IMR-90 (cell line): ENCODE measurements at regions not wholly inside any gene's neighbourhood (a gene's known extent, or its start where the extent isn't known, plus 50 kb on each side); places are given as distances from the start of the nearest gene placed in this dataset.

Experiments used
- ATAC-seq: fragments of 200-7000 bp; cut with Tn5 transposase; 2 replicates; pipeline ENCODE4 v1.9.1; 2020; ENCODE audit warnings: low read depth, mild to moderate bottlenecking, moderate library complexity
- BruUV-seq: library from RNA; stranded (reverse); fragments of 400-500 nt; replicated peaks from 2 replicates; lab custom pipeline; 2021; lab: Mats Ljungman, UMichigan
- CTCF ChIA-PET: fragments of 300-600 bp; formaldehyde crosslinking; extraction: SDS; loops from one replicate; lab custom pipeline; 2021; ENCODE audit warnings: antibody characterized with exemption; lab: Yijun Ruan, JAX
- POLR2A ChIA-PET: fragments of 300-600 bp; sonication (Branson Sonifier 250); formaldehyde crosslinking; loops from one replicate; lab custom pipeline; 2022; ENCODE audit warnings: antibody characterized with exemption; ENCODE audit not compliant: unreplicated experiment; lab: Charles Lee
- DNase-seq: peaks from one replicate; pipeline ENCODE4 v3.0.0; 2013
- H2AFZ ChIP-seq: replicated peaks from 2 replicates; pipeline ENCODE3; 2013; ENCODE audit warnings: low read length, mild to moderate bottlenecking; ENCODE audit not compliant: poor library complexity
- H2AK5ac ChIP-seq: 2 replicates; pipeline ENCODE4 v1.6.1; 2013; ENCODE audit warnings: low read depth, low read length, inconsistent platforms
- H2AK9ac ChIP-seq: replicated peaks from 2 replicates; pipeline ENCODE3; 2013; ENCODE audit warnings: mild to moderate bottlenecking, low read depth, low read length, moderate library complexity; ENCODE audit not compliant: poor library complexity
- H2BK120ac ChIP-seq: 2 replicates; pipeline ENCODE4 v1.6.1; 2013; ENCODE audit warnings: low read depth, low read length, inconsistent platforms
- H2BK15ac ChIP-seq: 3 replicates; pipeline ENCODE4 v1.6.1; 2013; ENCODE audit warnings: low read depth, low read length, inconsistent platforms
- H2BK20ac ChIP-seq: 2 replicates; pipeline ENCODE4 v1.6.1; 2013; ENCODE audit warnings: low read depth, mild to moderate bottlenecking, inconsistent platforms, low read length, moderate library complexity
- H2BK5ac ChIP-seq: 2 replicates; pipeline ENCODE4 v1.6.1; 2013; ENCODE audit warnings: mild to moderate bottlenecking, low read depth, low read length, inconsistent platforms; ENCODE audit not compliant: poor library complexity, severe bottlenecking
- H3K14ac ChIP-seq: replicated peaks from 2 replicates; pipeline ENCODE4 v1.6.1; 2013; ENCODE audit warnings: low read depth, low read length, inconsistent platforms
- H3K18ac ChIP-seq: 2 replicates; pipeline ENCODE4 v1.6.1; 2013; ENCODE audit warnings: low read depth, low read length, control low read depth
- H3K23ac ChIP-seq: 2 replicates; pipeline ENCODE4 v1.6.1; 2013; ENCODE audit warnings: low read depth, low read length, inconsistent platforms
- H3K27ac ChIP-seq: 2 replicates; pipeline ENCODE4 v1.5.1; 2013; ENCODE audit warnings: mild to moderate bottlenecking, control low read depth, low read length; ENCODE audit not compliant: insufficient read depth
- H3K27me3 ChIP-seq: 2 replicates; pipeline ENCODE4 v1.6.1; 2013; ENCODE audit warnings: low read length; ENCODE audit not compliant: control insufficient read depth, insufficient read depth
- H3K36me3 ChIP-seq: 2 replicates; pipeline ENCODE4 v1.6.1; 2013; ENCODE audit warnings: low read length, mixed read lengths; ENCODE audit not compliant: control insufficient read depth, insufficient read depth
- H3K4ac ChIP-seq: 2 replicates; pipeline ENCODE4 v1.6.1; 2013; ENCODE audit warnings: low read depth, low read length, inconsistent platforms
- H3K4me1 ChIP-seq: 2 replicates; pipeline ENCODE4 v1.6.1; 2013; ENCODE audit warnings: low read length, mixed read lengths; ENCODE audit not compliant: control insufficient read depth, insufficient read depth
- H3K4me2 ChIP-seq: 2 replicates; pipeline ENCODE4 v1.6.1; 2013; ENCODE audit warnings: low read depth, mild to moderate bottlenecking, control low read depth, low read length, moderate library complexity
- H3K4me3 ChIP-seq: 2 replicates; pipeline ENCODE4 v1.5.1; 2013; ENCODE audit warnings: low read depth, mild to moderate bottlenecking, control low read depth, low read length, moderate library complexity; ENCODE audit not compliant: insufficient read depth
- H3K56ac ChIP-seq: 2 replicates; pipeline ENCODE4 v1.6.1; 2013; ENCODE audit warnings: low read length, inconsistent platforms; ENCODE audit not compliant: insufficient read depth; ENCODE audit errors: extremely low read depth
- H3K79me1 ChIP-seq, 2 experiments: 2 replicates each; pipeline ENCODE4 v1.6.1; 2013; ENCODE audit warnings: low read length in 2 of 2, inconsistent platforms in 1 of 2, low read depth in 1 of 2
- H3K9ac ChIP-seq: 2 replicates; pipeline ENCODE4 v1.6.1; 2013; ENCODE audit warnings: low read depth, low read length, control low read depth
- H3K9me1 ChIP-seq: 2 replicates; pipeline ENCODE4 v1.6.1; 2013; ENCODE audit warnings: low read length, inconsistent platforms; ENCODE audit not compliant: insufficient read depth
- H3K9me3 ChIP-seq: 2 replicates; pipeline ENCODE4 v1.6.1; 2013; ENCODE audit warnings: low read length; ENCODE audit not compliant: control insufficient read depth, insufficient read depth
- H4K20me1 ChIP-seq: 2 replicates; pipeline ENCODE4 v1.6.1; 2013; ENCODE audit warnings: low read length, inconsistent platforms; ENCODE audit not compliant: insufficient read depth
- H4K5ac ChIP-seq: 2 replicates; pipeline ENCODE4 v1.6.1; 2013; ENCODE audit warnings: mild to moderate bottlenecking, low read depth, low read length, control low read depth
- H4K8ac ChIP-seq, 2 experiments: 2 replicates each; pipeline ENCODE4 v1.6.1; 2013; ENCODE audit warnings: low read depth in 2 of 2, low read length in 2 of 2, control low read depth in 1 of 2, inconsistent platforms in 1 of 2
- H4K91ac ChIP-seq: 2 replicates; pipeline ENCODE4 v1.6.1; 2013; ENCODE audit warnings: low read depth, low read length, inconsistent platforms; ENCODE audit not compliant: insufficient read depth
- BHLHE40 ChIP-seq: fragments of 150-350 bp; IDR thresholded peaks from 2 replicates; pipeline ENCODE4 v1.6.1; 2016; ENCODE audit warnings: mild to moderate bottlenecking, low read depth, low read length
- CEBPB ChIP-seq: IDR thresholded peaks from 2 replicates; pipeline ENCODE4 v1.6.1; 2012; ENCODE audit warnings: low read depth, low read length, improper control_type of control experiment
- FOS ChIP-seq: fragments of 150-350 bp; IDR thresholded peaks from 2 replicates; pipeline ENCODE4 v1.6.1; 2016; ENCODE audit warnings: low read depth, low read length
- MAFK ChIP-seq: IDR thresholded peaks from 2 replicates; pipeline ENCODE4 v1.6.1; 2012; ENCODE audit warnings: low read depth, low read length, improper control_type of control experiment
- MAZ ChIP-seq: IDR thresholded peaks from 2 replicates; pipeline ENCODE4 v1.6.1; 2012; ENCODE audit warnings: low read depth, mild to moderate bottlenecking, low read length, improper control_type of control experiment, moderate library complexity, borderline replicate concordance
- POLR2A ChIP-seq: IDR thresholded peaks from 2 replicates; pipeline ENCODE4 v1.6.1; 2012; ENCODE audit warnings: mild to moderate bottlenecking, low read depth, low read length
- RAD21 ChIP-seq: IDR thresholded peaks from 2 replicates; pipeline ENCODE4 v1.6.1; 2012; ENCODE audit warnings: low read length, improper control_type of control experiment
- RCOR1 ChIP-seq: IDR thresholded peaks from 2 replicates; pipeline ENCODE4 v1.6.1; 2012; ENCODE audit warnings: mild to moderate bottlenecking, low read length, improper control_type of control experiment; ENCODE audit not compliant: insufficient replicate concordance
- RFX5 ChIP-seq: IDR thresholded peaks from 2 replicates; pipeline ENCODE4 v1.8.0; 2012; ENCODE audit warnings: low read depth, mild to moderate bottlenecking, low read length, moderate library complexity
- SMC3 ChIP-seq: fragments of 150-350 bp; IDR thresholded peaks from 2 replicates; pipeline ENCODE4 v1.6.1; 2016; ENCODE audit warnings: low read depth, mild to moderate bottlenecking, antibody characterized with exemption, low read length, moderate library complexity
- WGBS, 2 experiments: methylation state at CpG; one replicate each; pipeline versions ENCODE4 v1.1.5 to v1.1.7; 2013; ENCODE audit warnings: missing lambda C conversion rate in 2 of 2; ENCODE audit not compliant: insufficient read length in 1 of 2; ENCODE audit errors: extremely low coverage in 2 of 2; 5-methylcytosine and 5-hydroxymethylcytosine counted together
- dilution Hi-C: fragments of 300-500 bp; cut with HindIII; formaldehyde crosslinking; loops from one replicate; pipeline ENCODE4 v1.14.3; 2018; ENCODE audit warnings: low sequenced_read_pairs; ENCODE audit not compliant: unreplicated experiment
- in situ Hi-C: fragments of 300-500 bp; cut with MboI; formaldehyde crosslinking; loops from 3 replicates; pipeline ENCODE4 v1.14.3; 2019; ENCODE audit warnings: low sequenced_read_pairs, inconsistent platforms, mixed read lengths
- intact Hi-C: fragments of 100-400 bp; cut with micrococcal nuclease; formaldehyde crosslinking; loops from 2 replicates; pipeline ENCODE4 v1.10.0; 2022
- TF ChIP-seq, protein P1 (sequence below): fragments of 150-350 bp; IDR thresholded peaks from 2 replicates; pipeline ENCODE4 v1.6.1; 2017; ENCODE audit warnings: mild to moderate bottlenecking, antibody characterized with exemption, low read length, low read depth
- TF ChIP-seq, protein P2 (sequence below): conservative IDR thresholded peaks from 2 replicates; pipeline ENCODE4 v1.5.1; 2012; ENCODE audit warnings: mild to moderate bottlenecking, low read depth, low read length, improper control_type of control experiment
- TF ChIP-seq, protein P3 (sequence below): fragments of 150-350 bp; IDR thresholded peaks from 2 replicates; pipeline ENCODE4 v1.6.1; 2016; ENCODE audit warnings: low read depth, mild to moderate bottlenecking, low read length, moderate library complexity, borderline replicate concordance

DNA sequence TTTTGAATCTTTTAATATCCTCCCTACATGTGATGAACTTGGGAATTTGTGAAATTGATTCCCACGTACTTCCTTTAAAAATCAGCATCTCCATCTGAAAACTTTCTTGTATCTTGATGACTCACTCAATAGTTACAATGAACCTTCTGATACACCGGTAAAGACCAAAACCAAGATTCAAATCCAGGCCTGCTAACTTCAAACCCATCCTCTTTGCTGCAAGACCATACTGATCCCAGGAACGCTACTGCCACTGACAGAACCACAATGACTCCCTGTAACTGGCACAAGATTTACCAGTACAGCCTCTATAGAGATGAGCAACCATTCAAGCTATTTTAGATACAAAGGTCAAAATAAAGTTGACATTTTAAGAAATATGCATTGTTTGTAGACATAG lies 332.9 kb downstream of the DNAH5 start:
- Histone ChIP-seq H3K27ac (no peak overlapping the region), H3K9me3 (no peaks in the 10 kb centered on the region), H3K56ac (no peak overlapping the region), H3K18ac (no peak overlapping the region), H3K4ac (no peak overlapping the region), H3K23ac (no peak overlapping the region), H3K9me1 (no peaks in the 10 kb centered on the region), H4K5ac (no peak overlapping the region), H2BK20ac (no peak overlapping the region), H3K4me2 (no peak overlapping the region), H4K20me1 (no peaks in the 10 kb centered on the region), H3K9ac (no peak overlapping the region), H2BK15ac (no peak overlapping the region), H4K8ac (no peak overlapping the region), H4K91ac (no peak overlapping the region), H3K36me3 (no peaks in the 10 kb centered on the region), H3K79me1 (no peaks in the 10 kb centered on the region), H3K4me3 (no peak overlapping the region), H2AK9ac (no peak overlapping the region), H3K27me3 (peaks cover 3% of the 10 kb centered on the region; the same call in 1 of the 2 replicates), H2BK120ac (no peak overlapping the region), H3K14ac (no peak overlapping the region), H2AK5ac (no peak overlapping the region), H3K4me1 (no peaks in the 10 kb centered on the region), H2AFZ (no peak overlapping the region), H2BK5ac (no peak overlapping the region)
- WGBS, 2 experiments, result 50% methylated on average over 1 of the region's 3 CpGs; no CpG with 5 or more reads in 1 of the 2 experiments
- BruUV-seq, result no TSS peak
- DNase-seq, result no peak
- dilution Hi-C loops, result no loop called here
- ChIA-PET CTCF (no interaction called here), POLR2A (no interaction called here)
- ATAC-seq, result no peak
- in situ Hi-C loops, result no loop called here
- TF ChIP-seq, protein P1, sequence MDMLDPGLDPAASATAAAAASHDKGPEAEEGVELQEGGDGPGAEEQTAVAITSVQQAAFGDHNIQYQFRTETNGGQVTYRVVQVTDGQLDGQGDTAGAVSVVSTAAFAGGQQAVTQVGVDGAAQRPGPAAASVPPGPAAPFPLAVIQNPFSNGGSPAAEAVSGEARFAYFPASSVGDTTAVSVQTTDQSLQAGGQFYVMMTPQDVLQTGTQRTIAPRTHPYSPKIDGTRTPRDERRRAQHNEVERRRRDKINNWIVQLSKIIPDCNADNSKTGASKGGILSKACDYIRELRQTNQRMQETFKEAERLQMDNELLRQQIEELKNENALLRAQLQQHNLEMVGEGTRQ, result no peak
- TF ChIP-seq, protein P2, sequence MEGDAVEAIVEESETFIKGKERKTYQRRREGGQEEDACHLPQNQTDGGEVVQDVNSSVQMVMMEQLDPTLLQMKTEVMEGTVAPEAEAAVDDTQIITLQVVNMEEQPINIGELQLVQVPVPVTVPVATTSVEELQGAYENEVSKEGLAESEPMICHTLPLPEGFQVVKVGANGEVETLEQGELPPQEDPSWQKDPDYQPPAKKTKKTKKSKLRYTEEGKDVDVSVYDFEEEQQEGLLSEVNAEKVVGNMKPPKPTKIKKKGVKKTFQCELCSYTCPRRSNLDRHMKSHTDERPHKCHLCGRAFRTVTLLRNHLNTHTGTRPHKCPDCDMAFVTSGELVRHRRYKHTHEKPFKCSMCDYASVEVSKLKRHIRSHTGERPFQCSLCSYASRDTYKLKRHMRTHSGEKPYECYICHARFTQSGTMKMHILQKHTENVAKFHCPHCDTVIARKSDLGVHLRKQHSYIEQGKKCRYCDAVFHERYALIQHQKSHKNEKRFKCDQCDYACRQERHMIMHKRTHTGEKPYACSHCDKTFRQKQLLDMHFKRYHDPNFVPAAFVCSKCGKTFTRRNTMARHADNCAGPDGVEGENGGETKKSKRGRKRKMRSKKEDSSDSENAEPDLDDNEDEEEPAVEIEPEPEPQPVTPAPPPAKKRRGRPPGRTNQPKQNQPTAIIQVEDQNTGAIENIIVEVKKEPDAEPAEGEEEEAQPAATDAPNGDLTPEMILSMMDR, result no peak
- TF ChIP-seq RFX5 (no peak), BHLHE40 (no peak), SMC3 (no peak), FOS (no peak), POLR2A (no peak), CEBPB (no peak), RCOR1 (no peak), RAD21 (no peak), MAFK (no peak), MAZ (no peak)
- TF ChIP-seq, protein P3, sequence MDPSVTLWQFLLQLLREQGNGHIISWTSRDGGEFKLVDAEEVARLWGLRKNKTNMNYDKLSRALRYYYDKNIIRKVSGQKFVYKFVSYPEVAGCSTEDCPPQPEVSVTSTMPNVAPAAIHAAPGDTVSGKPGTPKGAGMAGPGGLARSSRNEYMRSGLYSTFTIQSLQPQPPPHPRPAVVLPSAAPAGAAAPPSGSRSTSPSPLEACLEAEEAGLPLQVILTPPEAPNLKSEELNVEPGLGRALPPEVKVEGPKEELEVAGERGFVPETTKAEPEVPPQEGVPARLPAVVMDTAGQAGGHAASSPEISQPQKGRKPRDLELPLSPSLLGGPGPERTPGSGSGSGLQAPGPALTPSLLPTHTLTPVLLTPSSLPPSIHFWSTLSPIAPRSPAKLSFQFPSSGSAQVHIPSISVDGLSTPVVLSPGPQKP, result no peak
- intact Hi-C loops, result no loop called here
